GM12878 (cell line): ENCODE measurements at regions not wholly inside any gene's neighbourhood (a gene's known extent, or its start where the extent isn't known, plus 50 kb on each side); places are given as distances from the start of the nearest gene placed in this dataset.

Experiments
- ATAC-seq: fragments of 200-7000 bp; cut with Tn5 transposase; 3 replicates; pipeline ENCODE4 v1.9.1; 2020; ENCODE audit warnings: mild to moderate bottlenecking, moderate library complexity
- BruUV-seq: library from RNA; stranded (reverse); fragments of 400-500 nt; replicated peaks from 2 replicates; lab custom pipeline; 2021; lab: Mats Ljungman, UMichigan
- CTCF ChIA-PET: fragments of 300-600 bp; sonication (Branson Sonifier 250); formaldehyde crosslinking; extraction: SDS; loops from one replicate; lab custom pipeline; 2021; ENCODE audit warnings: inconsistent platforms; lab: Yijun Ruan, JAX
- POLR2A ChIA-PET: fragments of 350-600 bp; formaldehyde crosslinking; extraction: SDS; loops from one replicate; lab custom pipeline; 2021; ENCODE audit warnings: inconsistent platforms; lab: Charles Lee
- RAD21 ChIA-PET: fragments of 300-600 bp; sonication (Branson Sonifier 250); formaldehyde crosslinking; loops from one replicate; lab custom pipeline; 2023; ENCODE audit warnings: antibody characterized with exemption; ENCODE audit not compliant: unreplicated experiment; lab: Charles Lee
- SMC1A ChIA-PET: fragments of 300-600 bp; sonication (Branson Sonifier 250); formaldehyde crosslinking; loops from one replicate; lab custom pipeline; 2023; ENCODE audit not compliant: unreplicated experiment, uncharacterized antibody; lab: Charles Lee
- DNase-seq: peaks from one replicate; pipeline ENCODE4 v3.0.0-alpha.2; 2011; ENCODE audit warnings: low read depth, low spot score
- FAIRE-seq: peaks from 3 replicates; lab custom pipeline; 2011; peaks lifted over from hg19 to GRCh38; lab: Jason Lieb, UNC
- H2AFZ ChIP-seq: 2 replicates; pipeline ENCODE4 v1.6.0; 2011; ENCODE audit warnings: low read depth, low read length, control low read depth; ENCODE audit not compliant: control insufficient read depth
- H3K27ac ChIP-seq: 2 replicates; pipeline ENCODE4 v1.5.1; 2011; ENCODE audit warnings: control low read depth; ENCODE audit not compliant: control insufficient read depth, insufficient read depth
- H3K27me3 ChIP-seq, 2 experiments: replicated peaks in 1 of 2; 2 replicates each; pipeline versions ENCODE4 v1.6.0 to v1.6.1; 2011; ENCODE audit warnings: low read length in 1 of 2; ENCODE audit not compliant: control insufficient read depth in 2 of 2, insufficient read depth in 2 of 2
- H3K36me3 ChIP-seq, 2 experiments: 2 replicates each; pipeline ENCODE4 v1.5.1; 2011; ENCODE audit warnings: low read length in 1 of 2; ENCODE audit not compliant: control insufficient read depth in 2 of 2, insufficient read depth in 2 of 2
- H3K4me1 ChIP-seq: 2 replicates; pipeline ENCODE4 v1.6.1; 2011; ENCODE audit warnings: mild to moderate bottlenecking, low read length, moderate library complexity, mixed read lengths; ENCODE audit not compliant: control insufficient read depth, insufficient read depth
- H3K4me2 ChIP-seq: 2 replicates; pipeline ENCODE4 v1.6.0; 2011; ENCODE audit warnings: control low read depth; ENCODE audit not compliant: control insufficient read depth, insufficient read depth
- H3K4me3 ChIP-seq: fragments of 200-600 bp; sonication (generic); 2 replicates; pipeline ENCODE4 v1.5.1; 2016
- H3K79me2 ChIP-seq: 2 replicates; pipeline ENCODE4 v1.6.0; 2011; ENCODE audit warnings: low read length; ENCODE audit not compliant: control insufficient read depth, insufficient read depth
- H3K9ac ChIP-seq: 2 replicates; pipeline ENCODE4 v1.8.0; 2011; ENCODE audit warnings: low read length, control low read depth, mixed read lengths; ENCODE audit not compliant: control insufficient read depth, insufficient read depth
- H3K9me3 ChIP-seq: replicated peaks from 3 replicates; pipeline ENCODE4 v1.5.1; 2011; ENCODE audit warnings: mild to moderate bottlenecking, low read length; ENCODE audit not compliant: control insufficient read depth, insufficient read depth
- H4K20me1 ChIP-seq: 2 replicates; pipeline ENCODE4 v1.6.0; 2011; ENCODE audit not compliant: control insufficient read depth, insufficient read depth
- BRCA1 ChIP-seq: IDR thresholded peaks from 2 replicates; pipeline ENCODE4 v1.6.1; 2011; ENCODE audit warnings: low read depth, low read length, improper control_type of control experiment
- CBX5 ChIP-seq: sonication (generic); IDR thresholded peaks from 2 replicates; pipeline ENCODE4 v1.6.1; 2016; ENCODE audit warnings: low read depth, moderate library complexity, mild to moderate bottlenecking, inconsistent platforms
- CEBPB ChIP-seq, 2 experiments: fragments of 150-350 bp in 1 of 2; IDR thresholded peaks; 2 replicates each; pipeline ENCODE4 v1.6.1; 2012 to 2014; ENCODE audit warnings: low read depth in 2 of 2, low read length in 2 of 2, borderline replicate concordance in 1 of 2, inconsistent platforms in 1 of 2
- FOXM1 ChIP-seq: IDR thresholded peaks from 2 replicates; pipeline ENCODE4 v1.6.1; 2012; ENCODE audit warnings: low read depth, mild to moderate bottlenecking, inconsistent platforms, low read length, moderate library complexity
- HDAC2 ChIP-seq: fragments of 200-600 bp; sonication (generic); IDR thresholded peaks from 2 replicates; pipeline ENCODE4 v1.6.1; 2017
- HDGF ChIP-seq: fragments of 450-650 bp; IDR thresholded peaks from 2 replicates; pipeline ENCODE4 v1.6.1; 2016; ENCODE audit warnings: antibody characterized with exemption
- IKZF1 ChIP-seq: fragments of 450-650 bp; conservative IDR thresholded peaks from 2 replicates; pipeline ENCODE4 v1.6.1; 2017; ENCODE audit warnings: antibody characterized with exemption, mild to moderate bottlenecking
- IRF4 ChIP-seq: IDR thresholded peaks from 2 replicates; pipeline ENCODE4 v1.6.1; 2011; ENCODE audit warnings: low read depth, low read length
- LARP7 ChIP-seq: fragments of 450-650 bp; IDR thresholded peaks from 2 replicates; pipeline ENCODE4 v1.6.1; 2017; ENCODE audit warnings: mild to moderate bottlenecking
- NRF1 ChIP-seq: conservative IDR thresholded peaks from 2 replicates; pipeline ENCODE4 v1.6.1; 2011; ENCODE audit warnings: mild to moderate bottlenecking, low read depth, low read length, improper control_type of control experiment
- POU2F2 ChIP-seq: IDR thresholded peaks from 3 replicates; pipeline ENCODE4 v1.6.1; 2011; ENCODE audit warnings: low read depth, mild to moderate bottlenecking, low read length, borderline replicate concordance
- REST ChIP-seq: IDR thresholded peaks from 2 replicates; pipeline ENCODE4 v1.6.1; 2012; ENCODE audit warnings: mild to moderate bottlenecking, low read depth, low read length
- RFX5 ChIP-seq: IDR thresholded peaks from 2 replicates; pipeline ENCODE4 v1.6.1; 2011; ENCODE audit warnings: low read depth, low read length, improper control_type of control experiment
- SREBF2 ChIP-seq: IDR thresholded peaks from 2 replicates; pipeline ENCODE4 v1.6.1; 2012; ENCODE audit warnings: mild to moderate bottlenecking, low read length
- STAT3 ChIP-seq: IDR thresholded peaks from 2 replicates; pipeline ENCODE4 v1.6.1; 2011; ENCODE audit warnings: low read depth, low read length, improper control_type of control experiment
- ZNF24 ChIP-seq: fragments of 450-650 bp; IDR thresholded peaks from 2 replicates; pipeline ENCODE4 v1.6.1; 2017; ENCODE audit warnings: antibody characterized with exemption, mild to moderate bottlenecking
- ZSCAN29 ChIP-seq: fragments of 450-650 bp; IDR thresholded peaks from 2 replicates; pipeline ENCODE4 v1.6.1; 2017; ENCODE audit warnings: mild to moderate bottlenecking, moderate library complexity
- ZZZ3 ChIP-seq: IDR thresholded peaks from 2 replicates; pipeline ENCODE4 v1.6.1; 2011; ENCODE audit warnings: low read depth; ENCODE audit not compliant: control insufficient read depth, insufficient read length
- WGBS: methylation state at CpG from one replicate; pipeline ENCODE4 v1.1.6; 2016; ENCODE audit warnings: low lambda C conversion rate; ENCODE audit not compliant: insufficient replicate concordance, insufficient coverage; ENCODE audit errors: missing lambda C conversion rate; 5-methylcytosine and 5-hydroxymethylcytosine counted together
- in situ Hi-C: fragments of 300-500 bp; cut with MboI; formaldehyde crosslinking; loops from 9 replicates; pipeline ENCODE4 v1.14.3; 2018; ENCODE audit warnings: mixed read lengths
- intact Hi-C: fragments of 100-400 bp; cut with micrococcal nuclease; formaldehyde crosslinking; loops from one replicate; pipeline ENCODE4 v1.14.2; 2022; ENCODE audit not compliant: unreplicated experiment

GRCh38 chr2:163474889-163475288, 260.9 kb downstream of the FIGN start:
- CTCF ChIA-PET = interaction anchor here (1.0 kb wide), 1 partner anchor 16 kb away, joined by 4 read pairs; no protein-coding TSS in a partner anchor
- no peak overlapping the region for H3K4me3 ChIP-seq
- SMC1A ChIA-PET = no interaction called here
- DNase-seq = no peak
- no peaks in the 10 kb centered on the region for H3K9me3 ChIP-seq
- H2AFZ ChIP-seq = no peak overlapping the region
- no peak for FAIRE-seq
- in situ Hi-C loops = no loop called here
- H3K4me1 ChIP-seq = no peaks in the 10 kb centered on the region
- no peak for TF ChIP-seq STAT3
- no peak for TF ChIP-seq IRF4
- no peak for TF ChIP-seq ZSCAN29
- TF ChIP-seq RFX5 = no peak
- no peak for TF ChIP-seq ZNF24
- TF ChIP-seq HDAC2 = no peak
- TF ChIP-seq NRF1 = no peak
- TF ChIP-seq SREBF2 = no peak
- no peak for TF ChIP-seq ZZZ3
- no peak for TF ChIP-seq BRCA1
- TF ChIP-seq FOXM1 = no peak
- TF ChIP-seq LARP7 = no peak
- TF ChIP-seq CEBPB (IDR thresholded peaks at IDR 0.05; ENCODE audit: borderline replicate concordance in 1 of 2, low read depth in 2 of 2, low read length in 2 of 2) = no peak
- TF ChIP-seq POU2F2 = no peak
- no peak for TF ChIP-seq CBX5
- no peak for TF ChIP-seq HDGF
- no peak for TF ChIP-seq REST
- no peak for TF ChIP-seq IKZF1
- ATAC-seq = no peak
- WGBS = 12% methylated on average over 4 of the region's 4 CpGs
- H3K27me3 ChIP-seq = no peaks in the 10 kb centered on the region
- H3K9ac ChIP-seq = no peak overlapping the region
- BruUV-seq = no TSS peak
- H3K36me3 ChIP-seq = no peaks in the 10 kb centered on the region
- POLR2A ChIA-PET = no interaction called here
- intact Hi-C loops = no loop called here
- no peak overlapping the region for H3K27ac ChIP-seq
- no peaks in the 10 kb centered on the region for H3K79me2 ChIP-seq
- RAD21 ChIA-PET = no interaction called here
- no peak overlapping the region for H3K4me2 ChIP-seq
- H4K20me1 ChIP-seq = no peaks in the 10 kb centered on the region
